Esophagus squamous epithelium (tissue), 5 donors: ENCODE measurements at regions not wholly inside any gene's neighbourhood (a gene's known extent, or its start where the extent isn't known, plus 50 kb on each side); places are given as distances from the start of the nearest gene placed in this dataset.

ENCODE experiments used
- DNase-seq: peaks from one replicate; lab custom pipeline; 2025; lab: John Stamatoyannopoulos, UW
- H3K27ac ChIP-seq, 4 donors: fragments of 200-600 bp; sonication (generic); one replicate each; pipeline ENCODE4 v1.5.1; 2016 to 2019; ENCODE audit warnings: mild to moderate bottlenecking in 1 of 4
- H3K27me3 ChIP-seq, 4 donors: fragments of 200-600 bp; sonication (generic); 1 replicate in 3 of 4; 2 replicates in 1 of 4; pipeline versions ENCODE4 v1.5.1 to v1.6.0; 2017 to 2021; ENCODE audit warnings: antibody characterized with exemption in 1 of 4
- H3K36me3 ChIP-seq, 3 donors: fragments of 200-600 bp; sonication (generic); one replicate each; pipeline ENCODE4 v1.5.1; 2016 to 2019
- H3K4me1 ChIP-seq, 3 donors: fragments of 200-600 bp; sonication (generic); one replicate each; pipeline ENCODE4 v1.5.1; 2017 to 2019
- H3K4me3 ChIP-seq, 4 donors: fragments of 200-600 bp; sonication (generic); 1 replicate in 3 of 4; 2 replicates in 1 of 4; pipeline ENCODE4 v1.5.1; 2016 to 2019; ENCODE audit warnings: mild to moderate bottlenecking in 2 of 4, moderate library complexity in 1 of 4
- H3K9me3 ChIP-seq, 3 donors: fragments of 200-600 bp; sonication (generic); one replicate each; pipeline ENCODE4 v1.5.1; 2016 to 2019
- CTCF ChIP-seq, 6 experiments: fragments of 450-650 bp in 4 of 6; fragments of 200-600 bp in 2 of 6; sonication (generic) in 2 of 6; IDR thresholded peaks; one replicate each; pipeline ENCODE4 v1.5.1; 2016 to 2019; ENCODE audit warnings: antibody characterized with exemption in 6 of 6, mild to moderate bottlenecking in 4 of 6, moderate library complexity in 4 of 6
- POLR2A ChIP-seq, 4 donors: fragments of 450-650 bp; IDR thresholded peaks; one replicate each; pipeline ENCODE4 v1.6.1; 2017; ENCODE audit warnings: antibody characterized with exemption in 4 of 4, mild to moderate bottlenecking in 4 of 4, moderate library complexity in 3 of 4
- WGBS, 2 donors: methylation state at CpG; one replicate each; pipeline ENCODE4 v1.1.5; 2018; 5-methylcytosine and 5-hydroxymethylcytosine counted together
- intact Hi-C: fragments of 100-400 bp; cut with DNase I; formaldehyde crosslinking; loops from one replicate; pipeline ENCODE4 v1.15.0; 2022
- donor health status: DM: yes; HTN: yes; CAD: no.

DNA sequence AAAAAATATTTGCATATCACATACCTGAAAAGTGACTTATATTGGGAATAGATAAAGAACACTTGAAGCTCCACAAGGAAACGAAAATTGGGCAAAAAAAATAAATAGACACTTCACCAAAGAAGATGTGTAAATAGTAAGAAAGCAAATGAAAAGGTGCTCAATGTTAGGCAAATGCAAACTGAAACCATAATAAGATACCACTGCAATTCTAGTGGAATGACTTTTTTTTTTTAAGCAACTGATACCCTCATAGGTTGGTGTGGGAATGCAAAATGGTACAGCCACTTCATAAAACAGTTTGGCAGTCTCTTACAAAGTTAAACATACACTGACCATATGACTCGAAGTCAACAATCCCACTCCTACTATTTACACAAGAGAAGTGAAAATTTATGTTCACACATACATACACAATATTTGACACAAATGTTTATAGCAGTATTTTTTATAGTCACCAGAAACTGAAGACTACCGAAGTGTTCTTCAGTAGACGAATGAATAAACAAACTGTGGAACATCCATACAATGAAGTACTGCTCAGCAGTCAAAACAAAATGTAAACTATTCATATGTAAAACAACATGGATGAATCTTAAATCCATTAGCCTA is 176.3 kb downstream of the ZMAT3 start:
- no peak for DNase-seq
- Histone ChIP-seq H3K27ac (no peak overlapping the region), H3K4me1 (no peaks in the 10 kb centered on the region), H3K9me3 (no peaks in the 10 kb centered on the region), H3K36me3 (no peaks in the 10 kb centered on the region), H3K4me3 (no peak overlapping the region), H3K27me3 (no peaks in the 10 kb centered on the region)
- TF ChIP-seq CTCF (IDR thresholded peaks at IDR 0.05) (no peak), POLR2A (IDR thresholded peaks at IDR 0.05) (no peak)
- intact Hi-C loops = no loop called here
- WGBS, 2 donors = 56 to 57% methylated on average over 4 of the region's 4 CpGs
